Amniotic epithelial cell (primary cell): ENCODE measurements at regions not wholly inside any gene's neighbourhood (a gene's known extent, or its start where the extent isn't known, plus 50 kb on each side); places are given as distances from the start of the nearest gene placed in this dataset.
"Not testable (repeated sequence)": the region's sequence is repeated elsewhere in the genome, so short reads cannot be mapped to it uniquely, and the experiment has no call there.

ENCODE experiments used
- DNase-seq: peaks from one replicate; pipeline ENCODE4 v3.0.0-alpha.2; 2010; ENCODE audit warnings: low read depth

DNA sequence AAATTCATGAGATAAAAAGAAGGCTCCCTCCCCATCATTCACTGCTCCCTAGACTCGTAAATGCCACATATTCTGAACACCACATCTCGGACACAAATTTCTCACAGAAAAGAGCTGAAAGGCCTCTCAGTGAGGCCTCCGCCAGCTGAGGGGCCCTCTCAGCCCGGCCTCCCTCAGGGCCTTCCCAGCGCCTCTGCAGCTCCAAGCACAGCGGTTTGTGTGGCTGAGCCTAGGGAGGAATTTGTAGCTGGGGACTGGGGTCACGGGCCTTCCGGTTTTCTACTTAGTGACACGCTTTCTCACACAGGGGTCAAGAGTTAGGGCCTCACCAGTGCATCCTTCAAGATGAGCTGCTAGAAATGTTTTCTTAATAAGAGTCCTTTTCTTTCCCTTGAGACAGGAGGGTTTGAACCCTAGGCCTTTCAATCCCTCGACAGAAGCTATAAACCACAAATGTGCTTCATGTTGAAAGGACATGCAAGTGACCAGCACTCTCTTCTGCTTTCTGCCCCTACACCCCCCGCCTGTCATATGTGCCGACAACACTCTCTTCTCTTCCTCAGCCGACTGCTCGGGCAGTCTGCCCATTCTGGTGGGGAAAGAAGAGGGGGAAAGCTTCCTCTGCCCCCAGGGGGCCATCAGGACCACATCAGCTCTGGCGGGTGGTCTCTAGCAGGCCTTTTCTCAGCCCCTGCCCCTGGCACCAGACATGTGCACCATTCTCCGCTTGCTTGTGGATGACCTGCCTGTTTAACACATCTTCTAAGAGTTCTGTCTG, 104.9 kb downstream of the CHIC2 start:
- DNase-seq: no peak

DNA sequence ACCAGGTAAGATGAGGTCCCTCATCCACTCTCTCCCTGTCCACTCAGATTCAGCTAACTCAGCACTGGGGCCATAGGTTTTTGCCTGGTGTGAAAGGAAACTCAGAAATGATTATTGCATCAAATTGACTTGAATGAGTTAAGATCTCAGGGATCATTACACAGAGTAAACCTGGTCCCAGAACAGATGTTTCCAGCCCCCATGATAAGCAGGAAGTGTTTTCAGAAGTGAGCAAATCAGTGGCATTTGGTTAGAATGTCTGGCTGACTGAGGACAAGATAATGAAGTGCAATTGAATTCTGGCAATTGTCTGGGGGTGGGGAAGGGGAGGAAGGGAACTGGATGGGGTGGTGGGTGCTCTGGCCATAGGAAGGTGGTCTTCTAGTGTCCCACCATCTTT, 108.0 kb downstream of the CHIC2 start:
- DNase-seq: no peak

DNA sequence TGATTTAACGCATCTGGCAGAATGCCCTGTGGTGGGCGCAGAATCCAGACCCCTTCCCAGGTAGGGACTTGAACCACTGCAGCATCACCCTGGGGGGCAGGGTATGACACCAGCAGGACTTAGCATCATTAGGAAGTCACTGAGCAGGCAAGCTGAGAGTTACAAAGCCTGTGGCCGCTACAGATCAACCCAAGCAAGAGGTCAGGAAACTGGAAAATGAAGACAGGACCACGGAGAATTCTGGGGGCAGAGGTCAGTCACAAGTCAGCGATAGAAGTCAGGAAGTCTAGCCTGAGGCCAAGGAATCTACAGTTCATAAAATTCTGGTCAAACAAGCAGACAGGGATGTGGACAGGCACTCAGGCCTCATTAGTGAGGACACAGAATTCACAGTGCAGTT, 108.4 kb downstream of the CHIC2 start:
- DNase-seq: no peak

DNA sequence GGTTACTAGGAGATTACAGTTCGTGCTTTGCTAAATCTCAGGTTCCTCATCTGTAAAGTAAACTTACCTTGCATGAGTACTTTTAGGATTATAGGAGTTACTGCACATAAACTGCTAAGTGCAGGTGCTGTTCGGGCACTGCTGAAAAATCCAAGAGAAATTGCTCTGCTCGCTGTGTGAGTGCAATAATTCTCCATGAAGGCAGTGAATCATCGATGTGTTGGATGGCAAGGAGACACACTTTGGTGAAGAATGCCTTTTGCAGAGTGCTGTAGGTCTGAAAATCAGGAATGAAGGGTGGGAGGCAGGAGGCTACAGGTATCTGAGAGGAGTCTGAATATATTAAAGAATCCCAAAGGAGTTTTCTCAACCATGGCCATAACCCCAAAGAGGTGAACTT, 113.0 kb downstream of the CHIC2 start:
- DNase-seq: no peak

DNA sequence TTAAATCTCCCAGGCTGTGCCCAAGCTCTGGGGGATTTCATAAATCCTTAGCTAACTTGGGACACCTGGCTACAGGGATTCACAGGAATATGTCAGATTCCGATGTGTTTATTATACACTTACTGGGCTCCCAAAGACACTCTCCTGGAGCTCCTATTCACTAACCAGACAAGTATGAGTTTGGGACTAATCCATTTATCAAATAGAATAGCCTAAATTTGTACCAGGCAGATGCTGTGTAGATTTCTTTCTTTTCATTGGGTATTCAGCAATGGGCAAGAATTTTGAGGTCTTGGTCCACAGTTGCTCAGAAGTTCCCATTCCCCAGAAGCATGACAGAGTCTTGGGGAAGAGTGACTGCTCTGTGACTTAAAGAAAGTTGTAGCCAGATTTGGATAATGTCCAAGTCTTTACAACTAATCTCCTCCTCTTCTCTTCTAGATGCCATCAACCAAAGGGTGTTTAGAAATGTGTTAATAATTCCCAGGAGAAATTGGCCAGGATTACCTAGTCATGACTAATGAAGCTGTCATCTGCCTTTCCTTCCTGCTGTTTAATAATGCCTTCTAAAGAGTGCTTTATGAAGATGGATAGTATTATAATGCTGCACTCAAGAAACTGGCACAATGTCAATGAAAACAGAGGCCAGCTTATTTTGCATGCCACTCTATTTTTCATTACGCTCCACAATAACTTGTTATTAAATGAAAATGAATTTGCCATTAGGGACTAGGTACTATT, 120.9 kb downstream of the CHIC2 start:
- DNase-seq: peak; percentile 45

DNA sequence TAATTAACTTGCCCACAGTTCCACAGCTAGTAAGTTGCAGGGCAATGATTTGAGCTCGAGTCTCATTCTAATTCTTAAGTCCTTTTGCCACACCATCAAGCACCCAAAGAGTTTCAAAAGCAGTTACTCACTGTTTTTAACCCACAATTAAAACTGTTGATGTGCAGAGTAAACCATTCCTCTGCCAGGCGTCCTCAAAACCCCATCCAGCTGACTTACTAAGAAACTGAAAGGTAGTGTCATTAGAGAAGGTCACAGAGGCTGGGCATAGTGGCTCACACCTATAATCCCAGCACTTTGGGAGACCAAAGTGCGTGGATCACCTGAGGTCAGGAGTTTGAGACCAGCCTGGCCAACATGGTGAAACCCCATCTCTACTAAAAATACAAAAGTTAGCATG, 121.7 kb downstream of the CHIC2 start:
- no peak for DNase-seq

DNA sequence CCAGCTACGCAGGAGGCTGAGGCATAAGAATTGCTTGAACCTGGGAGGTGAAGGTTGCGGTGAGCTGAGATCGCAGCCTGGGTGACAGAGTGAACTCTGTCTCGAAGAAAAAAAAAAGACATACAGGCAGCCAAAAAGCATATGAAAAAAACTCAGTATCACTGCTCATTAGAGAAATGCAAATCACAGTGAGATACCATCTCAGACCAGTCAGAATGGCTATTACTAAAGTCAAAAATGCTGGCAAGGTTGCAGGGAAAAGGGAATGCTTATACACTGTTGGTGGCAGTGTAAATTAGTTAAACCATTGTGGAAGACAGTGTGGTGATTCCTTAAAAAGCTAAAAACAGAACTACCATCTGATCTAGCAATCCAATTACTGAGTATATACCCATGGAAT, 123.1 kb downstream of the CHIC2 start:
- DNase-seq: no peak

DNA sequence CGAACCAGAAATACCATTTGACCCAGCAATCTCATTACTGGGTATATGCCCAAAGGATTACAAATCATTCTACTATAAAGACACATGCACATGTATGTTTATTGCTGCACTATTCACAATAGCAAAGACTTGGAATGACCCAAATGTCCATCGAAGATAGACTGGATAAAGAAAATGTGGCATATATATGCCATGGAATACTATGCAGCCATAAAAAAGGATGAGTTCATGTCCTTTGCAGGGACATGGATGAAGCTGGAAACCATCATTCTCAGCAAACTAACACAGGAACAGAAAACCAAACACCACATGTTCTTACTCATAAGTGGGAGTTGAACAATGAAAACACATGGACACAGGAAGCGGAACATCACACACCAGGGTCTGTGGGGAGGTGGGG, 124.5 kb downstream of the CHIC2 start:
- DNase-seq: not testable (repeated sequence)

DNA sequence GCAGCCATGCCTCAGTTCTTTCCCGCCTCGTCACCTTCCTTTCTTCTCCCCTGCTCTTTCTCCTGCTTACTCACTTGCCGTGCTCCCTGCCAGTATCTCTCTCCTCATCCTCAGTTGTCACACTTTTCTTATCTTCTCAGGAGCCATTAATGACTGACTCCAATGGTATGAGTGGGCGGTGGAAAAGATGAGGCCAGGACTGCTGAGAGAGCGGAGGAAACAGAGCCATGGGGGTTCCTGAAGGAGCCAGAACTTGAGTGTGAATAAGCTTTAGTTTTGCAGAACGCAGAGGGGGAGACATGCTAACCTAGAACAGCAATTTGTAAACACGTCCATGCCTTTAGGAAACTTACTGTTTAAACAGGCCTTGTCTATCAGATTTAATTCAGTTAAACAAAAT, 126.5 kb downstream of the CHIC2 start:
- DNase-seq: peak; percentile 95

DNA sequence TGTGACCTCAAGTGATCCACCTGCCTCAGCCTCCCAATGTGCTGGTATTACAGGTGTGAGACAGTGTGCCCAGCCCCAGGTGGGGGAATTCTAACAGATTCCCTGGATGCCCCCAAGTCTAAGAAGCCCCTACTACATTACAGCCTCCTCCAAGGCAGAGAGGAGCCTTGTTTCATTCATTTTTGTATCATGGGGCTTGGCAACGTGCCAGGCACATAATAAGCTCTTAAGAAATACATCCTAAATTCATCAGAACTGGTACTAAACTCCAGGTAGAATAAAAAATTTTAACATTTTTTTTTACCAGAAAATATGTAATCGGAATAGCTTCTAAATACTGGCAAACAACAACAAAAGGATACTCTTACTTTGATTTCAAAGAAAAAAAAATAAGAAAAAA, 127.1 kb downstream of the CHIC2 start:
- DNase-seq: no peak

DNA sequence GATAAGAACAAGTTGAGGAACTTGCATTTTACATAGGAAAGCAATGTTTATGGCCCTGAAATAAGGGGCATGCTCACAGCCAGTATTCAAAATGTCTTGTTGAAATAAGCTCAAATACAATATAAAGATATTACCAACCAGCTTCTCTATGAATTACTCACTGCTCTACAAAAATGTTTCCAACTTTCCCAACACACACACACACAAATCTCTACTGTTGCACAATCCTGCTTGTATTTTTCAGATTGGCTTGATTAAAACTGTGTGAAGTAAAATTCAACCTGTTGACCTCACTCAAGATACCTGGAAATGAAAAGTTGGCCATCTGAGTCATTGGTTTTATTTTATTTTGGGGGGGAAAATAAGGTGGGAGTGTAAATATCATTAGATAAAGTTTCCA, 128.6 kb downstream of the CHIC2 start:
- peak; percentile 94 for DNase-seq

DNA sequence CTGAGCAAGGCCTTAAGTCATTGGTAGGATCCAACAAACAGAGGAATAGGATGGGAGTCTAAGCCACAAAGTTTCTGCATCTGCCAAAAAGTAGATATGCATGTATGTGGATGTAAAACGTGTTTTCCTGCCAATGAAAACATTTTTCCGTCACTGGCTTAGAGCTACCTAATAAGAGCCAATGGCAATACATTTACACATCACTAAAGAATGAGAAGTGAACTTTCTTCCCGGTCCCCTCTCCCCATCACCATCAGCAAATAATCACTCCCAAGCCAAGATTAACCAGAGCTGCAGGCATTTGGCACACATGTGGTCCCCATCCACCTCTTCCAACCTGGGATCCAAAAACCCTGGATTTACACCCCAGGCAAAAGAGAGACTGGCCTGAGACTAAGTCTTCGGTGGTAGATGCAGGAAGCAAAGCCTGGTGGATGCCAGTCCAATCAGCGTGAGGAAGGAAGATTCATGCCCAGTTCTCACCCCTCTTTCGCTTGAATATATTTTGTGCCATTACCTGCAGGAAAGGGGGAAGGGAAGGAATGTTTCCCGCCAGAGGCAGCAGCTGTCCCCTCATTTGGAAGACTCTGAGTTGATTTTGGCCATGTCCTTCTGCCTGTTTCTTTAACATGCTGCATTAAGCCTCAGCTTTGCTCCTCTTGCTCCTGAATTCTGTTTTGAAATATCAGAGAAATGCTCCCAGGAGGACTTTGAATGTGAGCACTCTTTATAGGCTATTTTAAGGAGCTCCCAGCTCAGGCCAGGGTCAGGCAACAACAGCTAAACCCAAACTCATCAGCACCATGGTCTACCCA, 131.4 kb downstream of the CHIC2 start:
- no peak for DNase-seq

DNA sequence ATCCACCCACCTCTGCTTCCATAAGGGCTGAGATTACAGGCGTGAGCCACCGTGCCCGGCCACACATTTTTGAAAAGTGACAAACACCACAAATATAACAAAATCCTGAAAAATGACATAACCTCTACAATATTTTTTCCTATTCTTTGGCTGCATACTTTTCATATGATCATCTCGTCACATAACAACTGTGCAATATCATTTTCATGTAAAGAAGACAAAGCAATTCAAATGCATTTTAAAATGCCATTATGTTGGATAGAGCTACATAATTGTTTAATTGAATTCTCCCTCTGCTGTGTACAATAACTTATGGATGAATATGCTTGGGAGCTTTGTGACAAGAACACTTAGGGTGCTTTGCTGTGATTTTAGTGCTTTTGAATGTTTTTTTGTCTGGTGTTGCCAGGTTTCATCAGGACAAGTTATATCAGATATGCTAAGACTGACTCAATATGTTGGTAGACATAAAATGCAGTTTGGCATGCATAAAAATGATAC, 132.9 kb downstream of the CHIC2 start:
- DNase-seq: no peak

DNA sequence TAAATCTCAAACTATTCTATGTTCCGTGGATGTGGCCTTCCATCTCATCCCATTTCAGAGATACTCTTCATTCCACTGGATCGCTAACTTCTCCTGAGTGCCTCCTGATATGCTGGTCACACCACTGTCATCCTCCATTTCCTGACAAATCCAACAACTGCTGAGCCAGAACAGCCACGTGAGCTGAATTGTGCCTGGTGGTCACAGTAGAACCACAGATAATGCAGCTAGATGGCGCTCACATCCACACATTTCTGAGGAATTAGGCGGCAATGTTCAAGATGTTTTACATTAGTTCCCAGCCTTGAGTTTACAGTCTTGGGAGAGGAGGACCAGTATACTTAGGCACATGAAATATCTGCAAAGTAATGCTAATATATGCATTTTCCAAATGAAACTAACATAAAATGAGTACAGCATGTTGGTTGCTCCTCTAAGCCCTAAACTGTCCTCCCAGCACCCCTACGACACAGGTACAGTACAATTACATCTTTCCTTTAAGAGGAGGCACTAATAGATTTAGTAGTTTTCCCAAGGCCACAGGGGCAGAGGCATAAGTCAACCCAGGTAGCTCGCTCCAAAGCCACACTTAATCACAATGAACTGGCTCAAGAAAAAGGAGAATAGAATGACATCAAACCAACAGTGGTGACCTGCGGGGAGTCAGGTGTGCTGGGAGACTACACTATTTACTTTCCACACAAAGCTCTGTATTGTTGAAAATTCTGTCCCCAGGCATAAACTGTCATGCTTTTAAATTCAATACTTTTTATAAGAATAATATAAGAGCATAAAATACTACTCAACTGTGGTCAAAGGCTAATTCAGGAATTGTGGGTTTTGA, 134.2 kb downstream of the CHIC2 start:
- DNase-seq: peak; percentile 86

DNA sequence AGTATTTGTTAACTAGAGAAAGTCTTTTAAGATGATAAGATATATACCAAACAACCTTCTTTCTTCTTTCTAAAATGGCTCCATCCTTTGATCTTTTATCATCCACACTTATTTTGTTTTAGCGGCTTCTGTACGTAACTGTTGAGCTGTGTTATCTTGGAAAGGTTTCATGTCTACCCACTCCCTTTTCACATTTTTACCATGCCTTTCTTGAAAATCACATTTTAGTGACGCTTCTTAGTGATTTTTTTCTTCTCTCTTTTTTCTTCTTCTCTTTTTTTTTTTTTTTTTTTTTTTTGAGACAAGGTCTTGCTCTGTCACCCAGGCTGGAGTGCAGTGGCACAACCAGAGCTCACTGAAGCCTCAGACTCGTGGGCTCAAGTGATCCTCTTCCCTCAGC, 135.1 kb downstream of the CHIC2 start:
- peak; percentile 84 for DNase-seq

DNA sequence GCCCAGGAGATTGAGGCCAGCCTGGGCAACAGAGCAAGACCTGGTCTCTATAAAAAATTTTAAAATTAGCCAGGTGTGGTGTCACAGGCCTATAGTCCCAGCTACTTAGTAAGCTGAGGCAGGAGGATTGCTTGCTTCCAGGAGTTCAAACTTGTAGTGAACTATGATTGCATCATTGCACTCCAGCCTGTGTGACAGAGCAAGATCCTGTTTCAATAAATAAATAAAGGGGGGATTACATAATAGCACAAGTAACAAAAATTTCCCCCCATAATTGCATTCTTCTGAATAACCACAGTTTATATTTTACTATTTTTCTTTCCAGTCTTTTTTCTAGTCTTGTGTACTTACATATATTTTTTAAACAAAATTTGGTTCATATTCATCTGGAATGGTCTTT, 135.6 kb downstream of the CHIC2 start:
- peak; percentile 73 for DNase-seq

DNA sequence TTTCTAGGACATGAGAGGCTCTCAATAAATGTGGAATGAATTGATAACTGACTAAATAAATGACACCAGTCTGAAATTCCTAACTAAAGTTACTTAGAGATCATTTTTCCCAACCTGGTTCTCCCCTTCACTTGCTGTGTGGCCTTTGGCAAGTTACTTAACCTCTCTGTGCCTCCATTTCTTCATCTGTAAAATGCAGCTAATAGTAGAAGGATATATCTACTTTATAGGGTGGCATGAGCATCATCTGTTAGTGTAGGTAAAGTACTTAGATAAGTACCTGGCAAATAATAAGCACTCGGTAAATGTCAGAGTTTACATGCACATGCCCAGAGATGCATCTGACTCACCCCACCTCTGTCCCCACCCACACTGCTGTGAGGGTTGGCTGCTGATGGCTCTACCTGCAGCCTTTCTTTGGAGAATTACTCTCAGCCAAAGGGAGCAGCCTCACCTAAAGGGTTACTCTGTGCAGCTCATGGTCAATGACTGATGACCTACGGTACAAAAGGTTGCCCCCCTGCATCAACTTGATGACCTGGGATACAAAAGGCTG, 139.3 kb downstream of the CHIC2 start:
- DNase-seq: no peak

DNA sequence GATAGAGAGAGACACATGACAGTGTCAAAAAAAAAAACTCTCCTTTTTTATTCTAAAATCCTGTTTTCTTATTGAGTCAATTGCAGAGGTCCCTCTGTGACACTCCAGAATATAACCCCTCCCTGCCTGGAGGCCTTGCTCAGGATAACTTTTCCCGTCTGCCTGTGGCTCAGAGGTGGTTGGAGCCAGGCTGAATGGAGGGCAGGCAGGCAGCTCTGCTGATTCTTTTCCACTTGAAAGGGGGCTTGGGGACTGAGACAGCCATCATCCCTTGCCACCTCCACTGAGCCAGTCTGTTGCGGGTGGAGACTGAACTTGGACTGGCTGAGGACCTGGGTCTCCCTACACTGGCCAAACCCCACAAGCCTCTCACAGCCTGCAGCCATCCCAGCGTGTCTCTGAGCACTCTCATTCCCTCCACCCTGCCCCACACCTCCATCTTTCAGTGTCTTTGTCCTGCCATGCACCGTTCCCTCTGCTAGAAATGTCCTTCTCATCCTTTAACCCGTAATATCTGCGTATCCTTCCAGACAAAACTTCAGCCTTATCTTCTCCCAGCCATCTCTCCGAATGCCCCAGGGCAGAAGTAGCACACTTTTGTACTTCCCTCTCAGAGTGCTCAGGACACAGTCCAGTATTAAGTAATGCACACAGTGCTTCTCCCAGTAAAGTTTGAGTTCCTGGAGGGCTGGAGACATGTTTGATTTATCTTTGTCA, 139.9 kb downstream of the CHIC2 start:
- no peak for DNase-seq

DNA sequence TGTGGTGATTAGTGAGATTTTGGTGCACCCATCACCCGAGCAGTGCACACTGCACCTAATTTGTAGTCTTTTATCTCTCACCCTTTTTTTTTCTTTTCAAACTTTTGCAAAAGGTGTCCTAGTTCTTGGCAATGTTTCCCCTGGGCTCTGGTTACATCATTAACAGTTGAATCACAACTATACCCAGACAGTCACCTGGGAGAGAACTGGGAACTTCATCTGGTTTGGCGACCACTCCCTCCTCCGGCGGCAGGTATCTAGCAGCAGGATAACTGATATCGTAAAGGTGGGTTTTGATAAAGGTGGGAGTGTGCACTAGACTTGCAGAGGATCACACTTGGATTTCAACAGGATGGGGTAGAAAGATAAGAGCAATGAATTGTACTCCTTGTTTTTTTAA, 140.5 kb downstream of the CHIC2 start:
- DNase-seq: no peak

DNA sequence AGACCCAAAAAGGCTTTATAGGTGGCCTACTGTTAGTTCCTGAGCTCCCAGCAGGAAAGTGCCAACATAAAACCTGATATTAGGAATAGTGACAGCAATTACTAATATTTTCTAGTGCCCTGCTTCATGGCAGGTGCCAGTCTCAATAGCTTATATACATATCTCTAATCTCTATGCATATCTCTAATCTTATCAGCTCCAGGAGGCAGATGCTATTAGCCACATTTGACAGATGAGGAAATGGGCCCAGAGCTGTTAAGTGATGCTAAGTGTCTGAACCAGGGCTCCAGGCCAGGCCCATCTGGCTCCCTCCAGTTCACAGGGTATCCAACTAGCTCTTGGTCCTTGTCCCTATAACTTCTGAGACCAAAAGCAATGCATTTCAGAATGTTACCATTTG, 142.5 kb downstream of the CHIC2 start:
- DNase-seq: no peak

DNA sequence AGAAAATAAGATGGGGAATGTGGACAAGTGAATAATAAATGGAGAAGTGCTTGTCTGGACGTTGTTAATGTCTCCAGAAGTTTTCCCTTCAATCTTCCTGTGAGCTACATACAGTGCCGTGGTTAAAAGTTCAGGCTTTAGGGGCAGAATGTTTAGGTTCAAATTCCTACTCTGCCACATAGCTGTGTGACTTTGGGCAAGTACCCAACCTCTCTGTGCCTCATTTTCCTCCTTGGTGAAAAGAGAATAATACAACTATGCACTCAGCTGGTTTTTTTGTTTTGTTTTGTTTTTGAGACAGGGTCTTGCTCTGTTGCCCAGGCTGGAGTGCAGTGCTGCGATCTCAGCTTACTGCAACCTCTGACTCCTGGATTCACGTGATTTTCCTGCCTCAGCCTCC, 143.5 kb downstream of the CHIC2 start:
- DNase-seq: no peak
